ENCODE measurements at regions not wholly inside any gene's neighbourhood (a gene's known extent, or its start where the extent isn't known, plus 50 kb on each side); places are given as distances from the start of the nearest gene placed in this dataset.

GRCh38 chr5:165349735-165350134 is 1844.3 kb downstream of the MAT2B start:
- no peak for TF ChIP-seq JUND (CRISPR knock-in tag; IDR thresholded peaks at IDR 0.05)
- TF ChIP-seq, protein P1, sequence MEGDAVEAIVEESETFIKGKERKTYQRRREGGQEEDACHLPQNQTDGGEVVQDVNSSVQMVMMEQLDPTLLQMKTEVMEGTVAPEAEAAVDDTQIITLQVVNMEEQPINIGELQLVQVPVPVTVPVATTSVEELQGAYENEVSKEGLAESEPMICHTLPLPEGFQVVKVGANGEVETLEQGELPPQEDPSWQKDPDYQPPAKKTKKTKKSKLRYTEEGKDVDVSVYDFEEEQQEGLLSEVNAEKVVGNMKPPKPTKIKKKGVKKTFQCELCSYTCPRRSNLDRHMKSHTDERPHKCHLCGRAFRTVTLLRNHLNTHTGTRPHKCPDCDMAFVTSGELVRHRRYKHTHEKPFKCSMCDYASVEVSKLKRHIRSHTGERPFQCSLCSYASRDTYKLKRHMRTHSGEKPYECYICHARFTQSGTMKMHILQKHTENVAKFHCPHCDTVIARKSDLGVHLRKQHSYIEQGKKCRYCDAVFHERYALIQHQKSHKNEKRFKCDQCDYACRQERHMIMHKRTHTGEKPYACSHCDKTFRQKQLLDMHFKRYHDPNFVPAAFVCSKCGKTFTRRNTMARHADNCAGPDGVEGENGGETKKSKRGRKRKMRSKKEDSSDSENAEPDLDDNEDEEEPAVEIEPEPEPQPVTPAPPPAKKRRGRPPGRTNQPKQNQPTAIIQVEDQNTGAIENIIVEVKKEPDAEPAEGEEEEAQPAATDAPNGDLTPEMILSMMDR (CRISPR knock-in tag; IDR thresholded peaks at IDR 0.05) = no peak
